Effector memory CD8-positive, alpha-beta T cell (primary cell): ENCODE measurements at regions not wholly inside any gene's neighbourhood (a gene's known extent, or its start where the extent isn't known, plus 50 kb on each side); places are given as distances from the start of the nearest gene placed in this dataset.

Source experiments
- ATAC-seq: fragments of 150-1000 bp; cut with Tn5 transposase; replicated peaks from 2 replicates; pipeline ENCODE4 v1.10.0; 2021; ENCODE audit warnings: mild to moderate bottlenecking, moderate library complexity
- DNase-seq, 3 experiments: peaks; one replicate each; pipeline ENCODE4 v3.0.0; 2021
- H3K27ac Mint-ChIP-seq, 2 donors: one replicate each; pipeline ENCODE4 v1.8.0; 2022; ENCODE audit warnings: mild to moderate bottlenecking in 2 of 2, mixed read lengths in 2 of 2, moderate library complexity in 2 of 2
- H3K27me3 Mint-ChIP-seq, 2 donors: one replicate each; pipeline ENCODE4 v1.8.0; 2022; ENCODE audit warnings: mixed read lengths in 2 of 2
- H3K36me3 Mint-ChIP-seq: one replicate; pipeline ENCODE4 v1.8.0; 2022; ENCODE audit warnings: mild to moderate bottlenecking, moderate library complexity, mixed read lengths; ENCODE audit not compliant: insufficient read depth
- H3K4me1 Mint-ChIP-seq, 2 donors: one replicate each; pipeline ENCODE4 v1.8.0; 2022; ENCODE audit warnings: low read depth in 2 of 2, mixed read lengths in 2 of 2
- H3K4me3 Mint-ChIP-seq, 2 donors: one replicate each; pipeline ENCODE4 v1.8.0; 2022; ENCODE audit warnings: mild to moderate bottlenecking in 2 of 2, mixed read lengths in 2 of 2, moderate library complexity in 2 of 2
- H3K9me3 Mint-ChIP-seq, 2 donors: one replicate each; pipeline ENCODE4 v1.8.0; 2022; ENCODE audit warnings: mixed read lengths in 2 of 2

- H3K4me3 Mint-ChIP-seq, result no peak overlapping the region
- H3K27ac Mint-ChIP-seq, result no peak overlapping the region
- no peaks in the 10 kb centered on the region for H3K9me3 Mint-ChIP-seq
- H3K27me3 Mint-ChIP-seq, result no peaks in the 10 kb centered on the region
- DNase-seq, result no peak
- H3K36me3 Mint-ChIP-seq, result no peaks in the 10 kb centered on the region
- no peak for ATAC-seq
- H3K4me1 Mint-ChIP-seq, result no peaks in the 10 kb centered on the region
Observed at GRCh38 chr13:84208246-84208910, 326.1 kb upstream of the SLITRK1 start.

GRCh38 chr13:84207509-84207908 lies 325.2 kb upstream of the SLITRK1 start:
- Mint-ChIP-seq H3K27ac (no peak overlapping the region), H3K9me3 (no peaks in the 10 kb centered on the region), H3K4me1 (no peaks in the 10 kb centered on the region), H3K36me3 (no peaks in the 10 kb centered on the region), H3K4me3 (no peak overlapping the region), H3K27me3 (no peaks in the 10 kb centered on the region)
- ATAC-seq (no peak), DNase-seq (no peak)

- H3K36me3 Mint-ChIP-seq, result no peaks in the 10 kb centered on the region
- no peak overlapping the region for H3K27ac Mint-ChIP-seq
- H3K4me1 Mint-ChIP-seq, result no peaks in the 10 kb centered on the region
- DNase-seq (no peak), ATAC-seq (peak; percentile 27)
- no peaks in the 10 kb centered on the region for H3K9me3 Mint-ChIP-seq
- H3K27me3 Mint-ChIP-seq, result no peaks in the 10 kb centered on the region
- no peak overlapping the region for H3K4me3 Mint-ChIP-seq
Observed at GRCh38 chr13:84200971-84201370, 318.7 kb upstream of the SLITRK1 start.

- ATAC-seq (no peak), DNase-seq (no peak)
- no peaks in the 10 kb centered on the region for H3K36me3 Mint-ChIP-seq
- no peaks in the 10 kb centered on the region for H3K27me3 Mint-ChIP-seq
- no peak overlapping the region for H3K4me3 Mint-ChIP-seq
- no peaks in the 10 kb centered on the region for H3K9me3 Mint-ChIP-seq
- H3K4me1 Mint-ChIP-seq, result no peaks in the 10 kb centered on the region
- H3K27ac Mint-ChIP-seq, result no peak overlapping the region
Observed at GRCh38 chr13:84192125-84192524, 309.9 kb upstream of the SLITRK1 start.

GRCh38 chr13:84191139-84191538 lies 308.9 kb upstream of the SLITRK1 start:
- Mint-ChIP-seq H3K27me3 (no peaks in the 10 kb centered on the region), H3K4me3 (no peak overlapping the region), H3K36me3 (no peaks in the 10 kb centered on the region), H3K9me3 (no peaks in the 10 kb centered on the region), H3K27ac (no peak overlapping the region), H3K4me1 (no peaks in the 10 kb centered on the region)
- ATAC-seq (no peak), DNase-seq (no peak)

- Mint-ChIP-seq H3K4me1 (no peaks in the 10 kb centered on the region), H3K4me3 (no peak overlapping the region), H3K27me3 (no peaks in the 10 kb centered on the region), H3K36me3 (no peaks in the 10 kb centered on the region), H3K27ac (no peak overlapping the region), H3K9me3 (no peaks in the 10 kb centered on the region)
- ATAC-seq (no peak), DNase-seq (no peak)
Observed at GRCh38 chr13:84187626-84188025, 305.4 kb upstream of the SLITRK1 start.

GRCh38 chr13:84139561-84140158 lies 257.4 kb upstream of the SLITRK1 start:
- H3K27me3 Mint-ChIP-seq, result no peaks in the 10 kb centered on the region
- H3K4me3 Mint-ChIP-seq, result no peak overlapping the region
- H3K4me1 Mint-ChIP-seq, result peaks cover 14 to 28% of the 10 kb centered on the region in 2 donors
- H3K27ac Mint-ChIP-seq, result peak overlapping the region in 1 of 2 donors; percentile 74
- no peaks in the 10 kb centered on the region for H3K9me3 Mint-ChIP-seq
- ATAC-seq, result no peak
- DNase-seq, result no peak
- H3K36me3 Mint-ChIP-seq, result peaks cover 5% of the 10 kb centered on the region

- Mint-ChIP-seq H3K27ac (peak overlapping the region; percentile 67 to 93), H3K27me3 (no peaks in the 10 kb centered on the region), H3K4me3 (peak overlapping the region; percentile 44 to 81), H3K9me3 (no peaks in the 10 kb centered on the region), H3K4me1 (peaks cover 14 to 28% of the 10 kb centered on the region in 2 donors), H3K36me3 (peaks cover 5% of the 10 kb centered on the region)
- ATAC-seq, result peak; percentile 97
- peak; percentile 57 to 62 (median 57) for DNase-seq
Observed at GRCh38 chr13:84137292-84137691, 255.0 kb upstream of the SLITRK1 start.

- peak; percentile 6 to 24 (median 22) for DNase-seq
- peak; percentile 65 for ATAC-seq
- H3K4me1 Mint-ChIP-seq, result peaks cover 14 to 28% of the 10 kb centered on the region in 2 donors
- H3K4me3 Mint-ChIP-seq, result peak overlapping the region; percentile 44 to 81
- no peaks in the 10 kb centered on the region for H3K9me3 Mint-ChIP-seq
- peak overlapping the region; percentile 67 to 93 for H3K27ac Mint-ChIP-seq
- H3K36me3 Mint-ChIP-seq, result peaks cover 5% of the 10 kb centered on the region
- H3K27me3 Mint-ChIP-seq, result no peaks in the 10 kb centered on the region
Observed at GRCh38 chr13:84136582-84136981, 254.3 kb upstream of the SLITRK1 start.

GRCh38 chr13:84132491-84132890 lies 250.2 kb upstream of the SLITRK1 start:
- no peaks in the 10 kb centered on the region for H3K9me3 Mint-ChIP-seq
- no peak overlapping the region for H3K4me3 Mint-ChIP-seq
- H3K36me3 Mint-ChIP-seq, result peaks cover 5% of the 10 kb centered on the region
- DNase-seq, result no peak
- peaks cover 13 to 17% of the 10 kb centered on the region in 2 donors for H3K4me1 Mint-ChIP-seq
- ATAC-seq, result no peak
- no peaks in the 10 kb centered on the region for H3K27me3 Mint-ChIP-seq
- H3K27ac Mint-ChIP-seq, result no peak overlapping the region

GRCh38 chr13:84131249-84131648 lies 249.0 kb upstream of the SLITRK1 start:
- no peak for ATAC-seq
- no peak overlapping the region for H3K4me3 Mint-ChIP-seq

GRCh38 chr13:84130495-84131114 lies 248.3 kb upstream of the SLITRK1 start:
- H3K4me1 Mint-ChIP-seq, result peaks cover 0 to 10% of the 10 kb centered on the region in 2 donors
- H3K27me3 Mint-ChIP-seq, result no peaks in the 10 kb centered on the region
- no peak overlapping the region for H3K4me3 Mint-ChIP-seq
- peak overlapping the region in 1 of 2 donors; percentile 4 for H3K27ac Mint-ChIP-seq
- H3K9me3 Mint-ChIP-seq, result no peaks in the 10 kb centered on the region
- ATAC-seq, result no peak
- no peaks in the 10 kb centered on the region for H3K36me3 Mint-ChIP-seq
- no peak for DNase-seq

More at GRCh38 chr13:84131249-84131648, 249.0 kb upstream of the SLITRK1 start:
- no peaks in the 10 kb centered on the region for H3K36me3 Mint-ChIP-seq
- peaks cover 4 to 13% of the 10 kb centered on the region in 2 donors for H3K4me1 Mint-ChIP-seq
- H3K27ac Mint-ChIP-seq, result peak overlapping the region in 1 of 2 donors; percentile 4
- no peak for DNase-seq
- no peaks in the 10 kb centered on the region for H3K9me3 Mint-ChIP-seq
- no peaks in the 10 kb centered on the region for H3K27me3 Mint-ChIP-seq

- DNase-seq (no peak), ATAC-seq (no peak)
- Mint-ChIP-seq H3K4me3 (no peak overlapping the region), H3K4me1 (peaks cover 0 to 10% of the 10 kb centered on the region in 2 donors), H3K27ac (no peak overlapping the region), H3K9me3 (no peaks in the 10 kb centered on the region), H3K36me3 (no peaks in the 10 kb centered on the region), H3K27me3 (no peaks in the 10 kb centered on the region)
Observed at GRCh38 chr13:84129966-84130365, 247.7 kb upstream of the SLITRK1 start.

- Mint-ChIP-seq H3K27me3 (no peaks in the 10 kb centered on the region), H3K27ac (no peak overlapping the region), H3K4me3 (no peak overlapping the region), H3K36me3 (no peaks in the 10 kb centered on the region), H3K9me3 (no peaks in the 10 kb centered on the region), H3K4me1 (peaks cover 0 to 10% of the 10 kb centered on the region in 2 donors)
- no peak for ATAC-seq
- DNase-seq, result no peak
Observed at GRCh38 chr13:84127597-84128128, 245.4 kb upstream of the SLITRK1 start.
